ENCODE measurements at regions not wholly inside any gene's neighbourhood (a gene's known extent, or its start where the extent isn't known, plus 50 kb on each side); places are given as distances from the start of the nearest gene placed in this dataset.

- no peak overlapping the region for H3K4me3 ChIP-seq (ENCODE audit: low read depth, low read length)
- no peak overlapping the region for H3K9ac ChIP-seq
- no peaks in the 10 kb centered on the region for H3K4me1 ChIP-seq
- no peak overlapping the region for H3K27ac ChIP-seq
- H3K4me2 ChIP-seq (ENCODE audit: low read length) = no peak overlapping the region
- H2AFZ ChIP-seq = no peak overlapping the region
- H3K9me3 ChIP-seq (ENCODE audit: control insufficient read depth, low read length) = no peaks in the 10 kb centered on the region
- H3K79me2 ChIP-seq = no peaks in the 10 kb centered on the region
- no peak for TF ChIP-seq CTCF (IDR thresholded peaks at IDR 0.05)
- H3K27me3 ChIP-seq (ENCODE audit: control insufficient read depth, insufficient read depth, low read length) = no peaks in the 10 kb centered on the region
- no peaks in the 10 kb centered on the region for H3K36me3 ChIP-seq (ENCODE audit: control insufficient read depth, insufficient read depth, low read length)
Measured at GRCh38 chr1:229784834-229785233, 158.8 kb downstream of the URB2 start.

GRCh38 chr1:229786974-229787610 is 161.0 kb downstream of the URB2 start:
- Histone ChIP-seq H2AFZ (no peak overlapping the region), H3K27ac (no peak overlapping the region), H3K27me3 (ENCODE audit: control insufficient read depth, insufficient read depth, low read length) (no peaks in the 10 kb centered on the region), H3K4me3 (ENCODE audit: low read depth, low read length) (no peak overlapping the region), H3K9me3 (ENCODE audit: control insufficient read depth, low read length) (no peaks in the 10 kb centered on the region), H3K36me3 (ENCODE audit: control insufficient read depth, insufficient read depth, low read length) (no peaks in the 10 kb centered on the region), H3K4me1 (no peaks in the 10 kb centered on the region), H3K4me2 (ENCODE audit: low read length) (no peak overlapping the region), H3K79me2 (no peaks in the 10 kb centered on the region), H3K9ac (no peak overlapping the region)
- no peak for TF ChIP-seq CTCF (IDR thresholded peaks at IDR 0.05)

- Histone ChIP-seq H3K4me2 (ENCODE audit: low read length) (no peak overlapping the region), H3K4me1 (no peaks in the 10 kb centered on the region), H3K9ac (no peak overlapping the region), H3K9me3 (ENCODE audit: control insufficient read depth, low read length) (no peaks in the 10 kb centered on the region), H2AFZ (no peak overlapping the region), H3K79me2 (no peaks in the 10 kb centered on the region), H3K27ac (no peak overlapping the region), H3K27me3 (ENCODE audit: control insufficient read depth, insufficient read depth, low read length) (no peaks in the 10 kb centered on the region), H3K36me3 (ENCODE audit: control insufficient read depth, insufficient read depth, low read length) (no peaks in the 10 kb centered on the region), H3K4me3 (ENCODE audit: low read depth, low read length) (no peak overlapping the region)
- no peak for TF ChIP-seq CTCF (IDR thresholded peaks at IDR 0.05)
Measured at GRCh38 chr1:229788004-229788403, 162.0 kb downstream of the URB2 start.

GRCh38 chr1:229792012-229792975 is 166.2 kb downstream of the URB2 start:
- H3K9me3 ChIP-seq (ENCODE audit: control insufficient read depth, low read length) = no peaks in the 10 kb centered on the region
- H3K4me1 ChIP-seq = no peaks in the 10 kb centered on the region
- no peak for TF ChIP-seq CTCF (IDR thresholded peaks at IDR 0.05)
- no peaks in the 10 kb centered on the region for H3K36me3 ChIP-seq (ENCODE audit: control insufficient read depth, insufficient read depth, low read length)
- H3K4me3 ChIP-seq (ENCODE audit: low read depth, low read length) = no peak overlapping the region
- no peak overlapping the region for H3K4me2 ChIP-seq (ENCODE audit: low read length)
- no peak overlapping the region for H3K27ac ChIP-seq
- H3K9ac ChIP-seq = no peak overlapping the region
- no peak overlapping the region for H2AFZ ChIP-seq
- H3K27me3 ChIP-seq (ENCODE audit: control insufficient read depth, insufficient read depth, low read length) = no peaks in the 10 kb centered on the region
- no peaks in the 10 kb centered on the region for H3K79me2 ChIP-seq

All from parathyroid adenoma (tissue), 2 donors.